Choroid plexus epithelial cell (primary cell): ENCODE measurements at regions not wholly inside any gene's neighbourhood (a gene's known extent, or its start where the extent isn't known, plus 50 kb on each side); places are given as distances from the start of the nearest gene placed in this dataset.

Experiments used
- DNase-seq: peaks from one replicate; pipeline ENCODE4 v3.0.0-alpha.2; 2010; ENCODE audit warnings: low read depth
- H3K4me3 ChIP-seq: 2 replicates; pipeline ENCODE4 v1.5.1; 2011; ENCODE audit warnings: low read depth, mild to moderate bottlenecking, control low read depth, low read length, moderate library complexity
- CTCF ChIP-seq: conservative IDR thresholded peaks from 2 replicates; pipeline ENCODE4 v1.5.1; 2011; ENCODE audit warnings: low read depth, mild to moderate bottlenecking, control low read depth, inconsistent platforms, low read length, moderate library complexity

- no peak for DNase-seq
- no peak overlapping the region for H3K4me3 ChIP-seq
- no peak for TF ChIP-seq CTCF
Observed at GRCh38 chr7:16242920-16243319, 178.4 kb downstream of the CRPPA start.

GRCh38 chr7:16241017-16241416, 180.3 kb downstream of the CRPPA start:
- TF ChIP-seq CTCF, result no peak
- no peak overlapping the region for H3K4me3 ChIP-seq
- DNase-seq, result no peak

GRCh38 chr7:16236381-16236780, 185.0 kb downstream of the CRPPA start:
- H3K4me3 ChIP-seq, result no peak overlapping the region
- TF ChIP-seq CTCF, result no peak
- DNase-seq, result no peak

- no peak overlapping the region for H3K4me3 ChIP-seq
- no peak for TF ChIP-seq CTCF
- no peak for DNase-seq
Observed at GRCh38 chr7:16235147-16236114, 185.9 kb downstream of the CRPPA start.

- no peak overlapping the region for H3K4me3 ChIP-seq
- TF ChIP-seq CTCF, result no peak
- DNase-seq, result no peak
Observed at GRCh38 chr7:16234493-16235146, 186.7 kb downstream of the CRPPA start.

GRCh38 chr7:16233517-16233916, 187.8 kb downstream of the CRPPA start:
- DNase-seq, result no peak
- no peak for TF ChIP-seq CTCF
- H3K4me3 ChIP-seq, result no peak overlapping the region
